ENCODE measurements at regions not wholly inside any gene's neighbourhood (a gene's known extent, or its start where the extent isn't known, plus 50 kb on each side); places are given as distances from the start of the nearest gene placed in this dataset.
"Not testable (repeated sequence)": the region's sequence is repeated elsewhere in the genome, so short reads cannot be mapped to it uniquely, and the experiment has no call there.

DNA sequence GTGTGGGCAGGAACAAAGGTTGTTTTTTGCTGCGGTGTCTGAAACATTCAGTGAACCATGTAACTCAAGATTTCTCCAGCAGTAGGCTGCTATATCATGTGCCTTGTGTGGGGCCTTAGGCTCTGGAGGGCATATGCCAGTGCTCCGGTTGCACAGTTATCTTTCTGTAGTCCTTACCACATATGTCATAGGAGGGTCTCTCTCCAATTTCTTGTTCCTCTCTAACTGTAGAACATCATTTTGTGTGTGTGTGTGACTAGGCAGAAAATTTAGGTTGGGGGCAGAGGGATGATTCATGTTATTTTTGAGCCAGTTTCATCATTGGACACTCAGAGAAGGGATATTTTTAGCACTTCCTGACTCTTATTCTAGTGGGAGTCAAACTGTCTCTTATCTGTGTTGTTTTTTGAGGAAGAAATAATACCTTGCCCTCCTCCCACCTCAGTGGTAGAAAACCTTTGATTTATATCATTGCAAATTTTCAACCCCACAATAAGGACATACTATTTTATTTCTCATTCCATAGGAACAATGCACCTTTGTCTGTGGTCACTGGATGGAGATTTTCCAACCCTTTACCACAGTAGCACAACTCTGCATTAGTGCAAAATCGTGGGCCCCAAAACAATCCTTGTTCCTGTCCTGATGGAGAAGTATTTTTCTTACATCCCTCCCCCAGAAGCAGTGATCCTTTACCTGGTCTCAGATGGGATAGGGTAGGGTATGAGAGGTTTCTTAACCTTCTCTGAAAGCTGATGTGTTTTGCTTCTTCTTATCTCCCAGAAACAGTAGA lies 113.9 kb downstream of the CCDC74A start:
- no peak for TF ChIP-seq CTCF (IDR thresholded peaks at IDR 0.05)
- Mint-ChIP-seq H3K27ac (peak overlapping the region; percentile 16), H3K36me3 (ENCODE audit: low read depth) (no peaks in the 10 kb centered on the region), H3K4me1 (peaks cover 19% of the 10 kb centered on the region), H3K4me3 (no peak overlapping the region), H3K9me3 (peaks cover 6% of the 10 kb centered on the region), H3K27me3 (ENCODE audit: low read depth, poor library complexity) (no peaks in the 10 kb centered on the region)
- no peak for DNase-seq

DNA sequence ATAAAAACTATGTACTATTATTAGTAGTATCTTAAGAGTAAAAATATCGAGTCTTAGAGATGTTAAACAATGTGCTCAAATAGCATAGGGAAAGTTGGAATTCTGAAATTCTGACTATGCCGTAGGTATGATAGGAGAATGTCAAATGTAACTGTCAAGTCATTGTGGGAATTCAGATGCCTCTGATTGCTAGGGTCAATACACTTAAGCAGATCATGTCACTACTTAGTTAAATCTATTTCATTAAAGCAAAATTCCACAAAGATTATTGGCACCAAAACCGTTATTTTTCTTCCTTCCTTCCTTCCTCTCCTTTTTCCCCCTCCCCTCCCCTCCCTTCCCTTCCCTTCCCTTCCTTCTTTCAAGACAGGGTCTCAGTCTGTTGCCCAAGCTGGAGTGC lies 115.5 kb downstream of the CCDC74A start:
- not testable (repeated sequence) for H3K4me3 Mint-ChIP-seq; DNase-seq; H3K27me3 Mint-ChIP-seq (ENCODE audit: low read depth, poor library complexity); H3K9me3 Mint-ChIP-seq; H3K36me3 Mint-ChIP-seq (ENCODE audit: low read depth); H3K27ac Mint-ChIP-seq
- peaks cover 19% of the 10 kb centered on the region for H3K4me1 Mint-ChIP-seq

DNA sequence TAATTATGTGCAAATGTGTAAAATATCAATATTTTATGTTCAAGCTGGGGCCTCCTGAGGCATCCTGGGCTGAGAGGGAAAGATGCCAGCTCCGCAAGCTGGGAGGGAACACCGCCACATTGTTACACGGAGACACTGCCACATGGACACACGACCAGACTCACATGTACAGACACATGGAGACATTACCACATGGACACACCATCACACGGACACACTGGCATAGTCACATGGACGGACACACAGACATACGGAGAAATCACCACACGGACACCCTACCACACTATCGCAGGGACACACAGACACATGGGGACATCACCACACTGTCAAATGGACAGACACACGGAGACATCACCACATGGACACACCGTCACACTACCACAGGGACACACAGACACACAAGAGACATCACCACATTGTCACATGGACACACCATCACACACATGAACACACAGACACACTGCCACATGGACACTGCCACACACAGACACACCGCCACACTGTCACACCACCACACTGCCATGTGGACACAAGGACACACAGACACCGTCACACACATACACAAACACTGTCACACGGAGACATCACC lies 117.6 kb downstream of the CCDC74A start:
- no peak for TF ChIP-seq CTCF (IDR thresholded peaks at IDR 0.05)
- H3K4me1 Mint-ChIP-seq, result peaks cover 19% of the 10 kb centered on the region
- peaks cover 6% of the 10 kb centered on the region for H3K27me3 Mint-ChIP-seq (ENCODE audit: low read depth, poor library complexity)
- DNase-seq, result no peak
- H3K27ac Mint-ChIP-seq, result no peak overlapping the region
- H3K9me3 Mint-ChIP-seq, result peaks cover 10% of the 10 kb centered on the region
- H3K4me3 Mint-ChIP-seq, result no peak overlapping the region
- H3K36me3 Mint-ChIP-seq (ENCODE audit: low read depth), result no peaks in the 10 kb centered on the region

DNA sequence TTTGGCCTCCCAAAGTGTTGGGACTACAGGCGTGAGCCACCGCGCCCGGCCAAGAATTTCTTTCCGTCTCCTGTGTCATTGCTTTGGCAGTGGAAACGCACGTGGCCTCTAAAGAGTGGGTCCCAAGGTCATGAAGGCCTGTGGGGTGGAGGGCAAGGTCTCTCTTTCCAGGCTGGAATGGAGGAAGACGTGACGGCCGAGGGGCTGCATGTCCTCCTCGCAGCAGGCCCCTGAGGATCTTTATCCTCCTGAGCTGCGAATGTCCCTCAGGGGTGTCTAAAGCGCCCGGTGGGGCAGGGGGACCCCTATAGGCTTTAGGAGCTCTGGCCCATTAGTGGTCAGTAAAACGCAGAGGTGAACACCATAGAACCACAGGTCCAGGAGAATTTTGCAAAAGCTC lies 118.5 kb downstream of the CCDC74A start:
- H3K9me3 Mint-ChIP-seq; H3K27ac Mint-ChIP-seq; H3K4me3 Mint-ChIP-seq; H3K27me3 Mint-ChIP-seq (ENCODE audit: low read depth, poor library complexity); H3K36me3 Mint-ChIP-seq (ENCODE audit: low read depth); DNase-seq: not testable (repeated sequence)
- H3K4me1 Mint-ChIP-seq, result peaks cover 13% of the 10 kb centered on the region

GRCh38 chr2:131646669-131647297 lies 119.1 kb downstream of the CCDC74A start:
- peaks cover 7% of the 10 kb centered on the region for H3K4me1 Mint-ChIP-seq
- DNase-seq, result no peak
- peaks cover 10% of the 10 kb centered on the region for H3K9me3 Mint-ChIP-seq
- no peak for TF ChIP-seq CTCF (IDR thresholded peaks at IDR 0.05)
- H3K27me3 Mint-ChIP-seq (ENCODE audit: low read depth, poor library complexity), result peaks cover 7% of the 10 kb centered on the region
- H3K36me3 Mint-ChIP-seq (ENCODE audit: low read depth), result no peaks in the 10 kb centered on the region
- H3K27ac Mint-ChIP-seq, result no peak overlapping the region
- H3K4me3 Mint-ChIP-seq, result no peak overlapping the region

GRCh38 chr2:131648565-131648964 lies 120.9 kb downstream of the CCDC74A start:
- DNase-seq; H3K27ac Mint-ChIP-seq; H3K36me3 Mint-ChIP-seq (ENCODE audit: low read depth); H3K9me3 Mint-ChIP-seq; H3K4me1 Mint-ChIP-seq; H3K27me3 Mint-ChIP-seq (ENCODE audit: low read depth, poor library complexity); H3K4me3 Mint-ChIP-seq: not testable (repeated sequence)

DNA sequence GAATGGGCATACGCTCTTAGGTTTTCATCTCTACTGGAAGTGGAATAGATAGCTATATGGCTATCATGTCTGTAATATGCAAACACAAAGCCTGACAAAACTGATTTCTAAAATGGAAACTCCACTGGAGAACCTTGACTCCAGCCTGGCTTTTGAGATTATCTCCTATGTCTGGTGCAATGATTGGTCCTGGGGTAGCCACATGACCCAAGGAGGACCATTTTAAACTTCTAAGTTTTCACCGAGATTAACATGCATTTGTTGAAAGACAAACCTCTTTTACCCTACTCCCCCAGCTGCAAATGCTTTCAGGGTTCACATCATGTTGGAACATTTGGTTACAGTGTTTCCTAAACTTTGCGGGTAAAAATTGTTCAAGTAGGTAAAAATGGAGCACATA lies 124.6 kb downstream of the CCDC74A start:
- not testable (repeated sequence) for H3K27ac Mint-ChIP-seq; H3K4me3 Mint-ChIP-seq; H3K4me1 Mint-ChIP-seq; DNase-seq; H3K36me3 Mint-ChIP-seq (ENCODE audit: low read depth); H3K9me3 Mint-ChIP-seq
- peaks cover 17% of the 10 kb centered on the region for H3K27me3 Mint-ChIP-seq (ENCODE audit: low read depth, poor library complexity)

DNA sequence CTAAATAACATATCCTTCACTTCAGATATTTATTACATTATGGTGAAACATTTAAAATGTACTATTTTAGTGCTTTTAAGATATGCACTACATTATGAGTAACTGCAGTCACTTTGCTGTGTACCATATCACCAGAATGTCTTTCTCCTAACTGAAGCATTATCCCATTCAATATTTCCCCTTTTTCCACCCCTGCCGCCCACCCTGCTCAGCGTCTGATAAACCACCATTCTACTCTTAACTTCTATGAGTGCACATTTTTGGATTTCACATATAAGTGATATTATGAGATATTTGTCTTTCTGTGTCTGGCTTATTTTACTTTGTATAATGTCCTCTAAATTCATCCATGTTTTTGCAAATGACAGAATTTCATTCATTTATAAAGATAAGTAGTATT lies 126.4 kb downstream of the CCDC74A start:
- not testable (repeated sequence) for H3K4me3 Mint-ChIP-seq; H3K9me3 Mint-ChIP-seq; H3K27ac Mint-ChIP-seq; H3K4me1 Mint-ChIP-seq; DNase-seq; H3K36me3 Mint-ChIP-seq (ENCODE audit: low read depth)
- peaks cover 14% of the 10 kb centered on the region for H3K27me3 Mint-ChIP-seq (ENCODE audit: low read depth, poor library complexity)
